Mesenchymal stem cell (in vitro differentiated cells and primary cell): ENCODE measurements at regions not wholly inside any gene's neighbourhood (a gene's known extent, or its start where the extent isn't known, plus 50 kb on each side); places are given as distances from the start of the nearest gene placed in this dataset.

Source experiments
- DNase-seq: peaks from one replicate; pipeline ENCODE4 v3.0.0-alpha.2; 2013
- H2AFZ ChIP-seq: one replicate; pipeline ENCODE4 v1.6.1; 2013; ENCODE audit warnings: low read depth, mild to moderate bottlenecking, control low read depth, inconsistent platforms, low read length, moderate library complexity
- H2AK5ac ChIP-seq: 2 replicates; pipeline ENCODE4 v1.6.1; 2013; ENCODE audit warnings: low read length, moderate library complexity, mild to moderate bottlenecking, inconsistent platforms; ENCODE audit not compliant: severe bottlenecking
- H2BK120ac ChIP-seq: one replicate; pipeline ENCODE4 v1.6.1; 2013; ENCODE audit warnings: low read depth, mild to moderate bottlenecking, inconsistent platforms, low read length, moderate library complexity
- H2BK12ac ChIP-seq, 2 experiments: one replicate each; pipeline ENCODE4 v1.6.1; 2013; ENCODE audit warnings: inconsistent platforms in 2 of 2, low read length in 2 of 2, mild to moderate bottlenecking in 2 of 2, moderate library complexity in 2 of 2, control low read depth in 1 of 2
- H2BK15ac ChIP-seq: one replicate; pipeline ENCODE4 v1.6.1; 2013; ENCODE audit warnings: mild to moderate bottlenecking, low read depth, inconsistent platforms; ENCODE audit not compliant: poor library complexity, severe bottlenecking
- H2BK5ac ChIP-seq: 2 replicates; pipeline ENCODE4 v1.6.1; 2013; ENCODE audit warnings: low read depth, mild to moderate bottlenecking, low read length, control low read depth, inconsistent platforms; ENCODE audit not compliant: poor library complexity, severe bottlenecking
- H3K14ac ChIP-seq, 2 experiments: one replicate each; pipeline ENCODE4 v1.6.1; 2013; ENCODE audit warnings: inconsistent platforms in 2 of 2, low read length in 2 of 2, control low read depth in 1 of 2, mild to moderate bottlenecking in 1 of 2, moderate library complexity in 1 of 2
- H3K18ac ChIP-seq, 2 experiments: one replicate each; pipeline ENCODE4 v1.6.1; 2013; ENCODE audit warnings: inconsistent platforms in 2 of 2, low read length in 2 of 2, control low read depth in 1 of 2, low read depth in 1 of 2, mild to moderate bottlenecking in 1 of 2
- H3K23ac ChIP-seq, 2 experiments: one replicate each; pipeline ENCODE4 v1.6.1; 2013; ENCODE audit warnings: inconsistent platforms in 2 of 2, low read length in 2 of 2, mild to moderate bottlenecking in 2 of 2, moderate library complexity in 2 of 2, control low read depth in 1 of 2
- H3K27ac ChIP-seq: 2 replicates; pipeline ENCODE4 v1.5.1; 2013; ENCODE audit warnings: mild to moderate bottlenecking, moderate library complexity, low read length, control low read depth, inconsistent platforms; ENCODE audit not compliant: poor library complexity, severe bottlenecking
- H3K27me3 ChIP-seq, 2 experiments: 2 replicates each; pipeline versions ENCODE4 v1.6.1 to v1.7.0; 2013; ENCODE audit warnings: low read length in 2 of 2, mild to moderate bottlenecking in 2 of 2, moderate library complexity in 2 of 2, control low read depth in 1 of 2, inconsistent platforms in 1 of 2; ENCODE audit not compliant: control insufficient read depth in 1 of 2, insufficient read depth in 1 of 2
- H3K36me3 ChIP-seq, 2 experiments: 2 replicates each; pipeline versions ENCODE4 v1.6.1 to v1.7.0; 2013; ENCODE audit warnings: low read length in 2 of 2, control low read depth in 1 of 2, inconsistent platforms in 1 of 2, low read depth in 1 of 2, mild to moderate bottlenecking in 1 of 2; ENCODE audit not compliant: insufficient read depth in 2 of 2, control insufficient read depth in 1 of 2
- H3K4ac ChIP-seq, 2 experiments: one replicate each; pipeline ENCODE4 v1.6.1; 2013; ENCODE audit warnings: inconsistent platforms in 2 of 2, low read length in 2 of 2, mild to moderate bottlenecking in 2 of 2, moderate library complexity in 2 of 2, control low read depth in 1 of 2, low read depth in 1 of 2
- H3K4me1 ChIP-seq: 2 replicates; pipeline ENCODE4 v1.6.1; 2013; ENCODE audit warnings: low read depth, low read length, control low read depth; ENCODE audit not compliant: control insufficient read depth, insufficient read depth
- H3K4me2 ChIP-seq: 2 replicates; pipeline ENCODE4 v1.6.1; 2013; ENCODE audit warnings: low read length, mild to moderate bottlenecking, inconsistent platforms; ENCODE audit not compliant: poor library complexity, severe bottlenecking
- H3K4me3 ChIP-seq, 2 experiments: 2 replicates each; pipeline versions ENCODE4 v1.5.1 to v1.7.0; 2013; ENCODE audit warnings: low read length in 2 of 2, mild to moderate bottlenecking in 2 of 2, control low read depth in 1 of 2, low read depth in 1 of 2; ENCODE audit not compliant: insufficient read depth in 1 of 2
- H3K79me1 ChIP-seq: replicated peaks from 2 replicates; pipeline ENCODE4 v1.6.1; 2013; ENCODE audit warnings: mild to moderate bottlenecking, control low read depth, low read length, inconsistent platforms; ENCODE audit not compliant: poor library complexity, severe bottlenecking
- H3K9ac ChIP-seq: 2 replicates; pipeline ENCODE4 v1.7.0; 2013; ENCODE audit warnings: mild to moderate bottlenecking, low read length, moderate library complexity
- H3K9me3 ChIP-seq: 2 replicates; pipeline ENCODE4 v1.7.0; 2013; ENCODE audit warnings: mild to moderate bottlenecking, low read length; ENCODE audit not compliant: control insufficient read depth
- H4K8ac ChIP-seq: one replicate; pipeline ENCODE4 v1.6.1; 2013; ENCODE audit warnings: inconsistent platforms, mild to moderate bottlenecking, low read length, moderate library complexity
- H4K91ac ChIP-seq: one replicate; pipeline ENCODE4 v1.6.1; 2013; ENCODE audit warnings: mild to moderate bottlenecking, low read length, inconsistent platforms
- WGBS: methylation state at CpG from one replicate; pipeline ENCODE4 v1.1.7; 2013; ENCODE audit warnings: mixed read lengths; 5-methylcytosine and 5-hydroxymethylcytosine counted together

- H3K18ac ChIP-seq = no peak overlapping the region
- peaks cover 18% of the 10 kb centered on the region for H3K9me3 ChIP-seq
- no peak overlapping the region for H2AFZ ChIP-seq
- no peak overlapping the region for H3K14ac ChIP-seq
- no peak overlapping the region for H2BK5ac ChIP-seq
- no peak overlapping the region for H2BK12ac ChIP-seq
- H3K36me3 ChIP-seq = no peaks in the 10 kb centered on the region
- H3K4me1 ChIP-seq = peaks cover 4% of the 10 kb centered on the region
- no peak overlapping the region for H4K91ac ChIP-seq
- DNase-seq = no peak
- no peak overlapping the region for H3K4me2 ChIP-seq
- no peak overlapping the region for H3K27ac ChIP-seq
- peaks cover 41 to 50% of the 10 kb centered on the region in 2 experiments for H3K27me3 ChIP-seq
- no peak overlapping the region for H3K4ac ChIP-seq
- no peak overlapping the region for H3K9ac ChIP-seq
- H4K8ac ChIP-seq = no peak overlapping the region
- H2BK15ac ChIP-seq = no peak overlapping the region
- WGBS = 86% methylated on average over 11 of the region's 11 CpGs
- H3K4me3 ChIP-seq = no peak overlapping the region
- H3K79me1 ChIP-seq = no peaks in the 10 kb centered on the region
- H2BK120ac ChIP-seq = no peak overlapping the region
- no peak overlapping the region for H2AK5ac ChIP-seq
- no peak overlapping the region for H3K23ac ChIP-seq
Observed at GRCh38 chr11:70745451-70745850, 347.1 kb downstream of the CTTN start.

GRCh38 chr11:70745941-70746340 lies 347.6 kb downstream of the CTTN start:
- Histone ChIP-seq H2BK12ac (no peak overlapping the region), H3K23ac (no peak overlapping the region), H3K4me3 (no peak overlapping the region), H2AFZ (no peak overlapping the region), H3K14ac (no peak overlapping the region), H2BK15ac (no peak overlapping the region), H4K91ac (no peak overlapping the region), H3K4ac (no peak overlapping the region), H3K9ac (no peak overlapping the region), H4K8ac (no peak overlapping the region), H3K79me1 (no peaks in the 10 kb centered on the region), H2BK5ac (no peak overlapping the region), H2AK5ac (no peak overlapping the region), H3K4me1 (peaks cover 4% of the 10 kb centered on the region), H3K4me2 (no peak overlapping the region), H3K36me3 (no peaks in the 10 kb centered on the region), H3K18ac (no peak overlapping the region), H3K27me3 (peaks cover 39 to 45% of the 10 kb centered on the region in 2 experiments), H2BK120ac (no peak overlapping the region), H3K9me3 (peaks cover 23% of the 10 kb centered on the region), H3K27ac (no peak overlapping the region)
- DNase-seq = no peak
- WGBS = 76% methylated on average over 7 of the region's 8 CpGs

GRCh38 chr11:70746351-70746750 lies 348.0 kb downstream of the CTTN start:
- DNase-seq = no peak
- Histone ChIP-seq H2BK12ac (no peak overlapping the region), H4K91ac (no peak overlapping the region), H4K8ac (no peak overlapping the region), H2AFZ (no peak overlapping the region), H3K4me3 (no peak overlapping the region), H2AK5ac (no peak overlapping the region), H3K79me1 (no peaks in the 10 kb centered on the region), H3K14ac (no peak overlapping the region), H3K36me3 (no peaks in the 10 kb centered on the region), H3K18ac (no peak overlapping the region), H2BK15ac (no peak overlapping the region), H3K27me3 (peaks cover 35 to 41% of the 10 kb centered on the region in 2 experiments), H3K4me2 (no peak overlapping the region), H3K9ac (no peak overlapping the region), H3K27ac (no peak overlapping the region), H3K9me3 (peaks cover 27% of the 10 kb centered on the region), H2BK120ac (no peak overlapping the region), H2BK5ac (no peak overlapping the region), H3K4me1 (peaks cover 4% of the 10 kb centered on the region), H3K4ac (no peak overlapping the region), H3K23ac (no peak overlapping the region)
- 89% methylated on average over 11 of the region's 11 CpGs for WGBS

GRCh38 chr11:70747285-70747684 lies 349.0 kb downstream of the CTTN start:
- 80% methylated on average over 4 of the region's 4 CpGs for WGBS
- Histone ChIP-seq H3K23ac (no peak overlapping the region), H3K27me3 (peaks cover 25 to 31% of the 10 kb centered on the region in 2 experiments), H2BK5ac (no peak overlapping the region), H2BK120ac (no peak overlapping the region), H4K91ac (no peak overlapping the region), H3K79me1 (no peaks in the 10 kb centered on the region), H3K4me2 (no peak overlapping the region), H2AK5ac (no peak overlapping the region), H3K9me3 (peaks cover 36% of the 10 kb centered on the region), H3K4me1 (peaks cover 4% of the 10 kb centered on the region), H3K18ac (no peak overlapping the region), H3K14ac (no peak overlapping the region), H2BK12ac (no peak overlapping the region), H3K36me3 (no peaks in the 10 kb centered on the region), H3K27ac (no peak overlapping the region), H3K4ac (no peak overlapping the region), H4K8ac (no peak overlapping the region), H3K9ac (no peak overlapping the region), H3K4me3 (no peak overlapping the region), H2AFZ (no peak overlapping the region), H2BK15ac (no peak overlapping the region)
- no peak for DNase-seq
